Dermis microvascular lymphatic vessel endothelial cell (primary cell): ENCODE measurements at regions not wholly inside any gene's neighbourhood (a gene's known extent, or its start where the extent isn't known, plus 50 kb on each side); places are given as distances from the start of the nearest gene placed in this dataset.
A peak's percentile ranks its signal among the peaks of the same experiment; 100 is the strongest.

ENCODE experiments used
- DNase-seq, 2 donors: peaks; one replicate each; pipeline versions ENCODE4 v3.0.0 to v3.0.0-alpha.2; 2010; ENCODE audit warnings: low read depth in 2 of 2

DNA sequence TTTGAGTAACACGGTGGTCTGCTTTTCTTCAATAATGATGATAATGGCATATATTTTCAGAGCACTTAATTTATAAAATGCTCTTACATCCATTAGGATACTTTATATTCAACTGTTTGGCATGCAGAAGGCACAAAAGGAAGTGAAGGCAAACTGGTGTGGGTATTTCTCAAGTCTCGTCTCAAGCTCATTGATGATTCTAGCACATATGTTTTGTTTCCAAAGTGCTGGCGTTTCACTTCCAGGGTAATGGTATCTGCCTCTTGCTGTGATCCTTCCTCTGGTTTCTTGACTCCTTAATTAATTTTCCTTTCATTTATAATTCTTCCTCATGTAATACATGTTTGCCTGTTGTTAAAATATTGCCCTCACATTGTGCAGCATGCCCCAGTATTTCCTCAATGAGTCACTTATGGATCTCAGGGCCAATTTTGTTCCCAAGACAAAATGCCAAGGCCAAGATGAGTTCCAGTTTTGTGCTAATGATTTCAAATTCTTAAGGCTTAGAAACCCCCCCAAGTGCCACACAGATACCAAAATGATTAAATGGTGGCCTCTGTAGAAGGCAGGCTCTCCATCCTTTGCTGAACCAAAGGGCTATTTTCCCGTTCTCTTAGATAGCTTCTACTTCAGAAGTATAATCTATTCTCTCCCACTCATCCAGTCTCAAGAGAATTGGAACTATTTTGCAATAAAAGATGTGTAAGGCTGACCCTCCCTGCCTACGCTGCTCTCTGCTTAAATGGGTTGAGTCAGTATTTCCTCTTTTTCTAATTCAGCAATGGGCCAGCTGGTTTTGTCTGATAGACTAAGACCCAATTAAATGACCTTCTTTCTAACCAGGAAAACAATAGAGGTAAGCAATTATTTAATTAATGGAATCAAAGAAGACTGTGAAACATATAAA lies 171.2 kb downstream of the ZNF365 start:
- DNase-seq, result no peak

DNA sequence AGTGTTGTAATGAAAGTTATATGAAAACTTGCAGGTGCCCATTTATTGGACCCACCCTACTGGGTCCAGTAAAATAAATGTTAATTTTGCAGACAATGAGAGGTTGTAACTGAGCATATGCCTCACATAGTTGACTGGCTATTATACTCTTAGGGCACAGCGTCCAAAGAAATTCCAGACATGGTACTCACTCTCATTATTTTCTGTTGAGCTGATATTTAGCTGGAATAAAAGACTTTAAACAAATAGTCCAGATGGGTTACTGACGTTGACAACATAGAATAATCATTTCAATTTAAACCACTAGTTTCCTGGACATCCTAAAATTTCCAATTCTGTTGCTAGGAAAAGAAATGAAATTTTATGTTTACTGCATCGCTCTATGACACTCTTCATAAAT lies 174.5 kb downstream of the ZNF365 start:
- no peak for DNase-seq

DNA sequence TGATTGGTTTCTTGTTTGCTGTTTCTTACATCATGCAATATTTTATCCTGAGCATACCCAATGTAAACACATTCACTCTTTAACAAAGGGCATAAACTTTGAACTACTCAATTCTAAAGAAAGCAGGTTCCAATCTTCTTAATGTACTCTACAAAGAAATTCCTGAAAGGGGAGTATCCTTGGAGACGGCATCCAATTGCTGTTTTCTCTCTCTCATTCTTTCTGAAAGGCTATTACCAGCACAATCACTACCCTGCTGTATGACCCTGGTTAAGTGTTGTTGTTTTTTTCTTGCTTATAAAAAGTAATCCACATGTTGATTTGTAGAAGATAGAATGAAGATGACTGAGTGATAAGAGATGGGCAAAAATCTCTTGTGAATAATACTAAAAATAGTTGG lies 176.0 kb downstream of the ZNF365 start:
- no peak for DNase-seq

DNA sequence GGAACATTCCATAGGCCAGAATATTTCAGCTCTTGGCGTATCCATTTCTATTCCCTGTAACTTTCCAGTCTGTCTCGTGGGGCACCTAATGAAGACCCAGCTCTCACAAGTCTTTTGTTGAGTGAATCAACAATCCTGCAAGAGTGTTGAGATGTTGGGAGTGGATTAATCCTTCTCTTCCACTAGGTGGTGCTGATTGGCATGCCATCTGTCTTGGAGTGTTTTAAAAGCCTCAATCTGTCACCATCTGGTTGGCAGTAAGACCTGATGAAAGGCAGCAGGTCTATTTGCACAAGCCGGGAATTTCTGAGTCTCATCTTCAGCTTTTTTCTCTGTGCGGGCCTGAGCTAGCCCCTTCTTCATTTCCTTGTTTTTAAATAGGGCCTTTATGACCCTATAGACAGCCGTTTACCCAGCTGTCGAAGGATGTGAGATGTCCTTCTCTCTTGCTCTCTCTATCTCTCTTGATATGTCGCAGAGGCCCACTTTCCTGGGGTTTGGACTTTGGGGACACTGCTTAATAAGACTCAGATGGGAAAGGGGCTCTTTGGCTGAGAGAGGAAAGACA lies 180.5 kb downstream of the ZNF365 start:
- peak; percentile 18 to 47 for DNase-seq

DNA sequence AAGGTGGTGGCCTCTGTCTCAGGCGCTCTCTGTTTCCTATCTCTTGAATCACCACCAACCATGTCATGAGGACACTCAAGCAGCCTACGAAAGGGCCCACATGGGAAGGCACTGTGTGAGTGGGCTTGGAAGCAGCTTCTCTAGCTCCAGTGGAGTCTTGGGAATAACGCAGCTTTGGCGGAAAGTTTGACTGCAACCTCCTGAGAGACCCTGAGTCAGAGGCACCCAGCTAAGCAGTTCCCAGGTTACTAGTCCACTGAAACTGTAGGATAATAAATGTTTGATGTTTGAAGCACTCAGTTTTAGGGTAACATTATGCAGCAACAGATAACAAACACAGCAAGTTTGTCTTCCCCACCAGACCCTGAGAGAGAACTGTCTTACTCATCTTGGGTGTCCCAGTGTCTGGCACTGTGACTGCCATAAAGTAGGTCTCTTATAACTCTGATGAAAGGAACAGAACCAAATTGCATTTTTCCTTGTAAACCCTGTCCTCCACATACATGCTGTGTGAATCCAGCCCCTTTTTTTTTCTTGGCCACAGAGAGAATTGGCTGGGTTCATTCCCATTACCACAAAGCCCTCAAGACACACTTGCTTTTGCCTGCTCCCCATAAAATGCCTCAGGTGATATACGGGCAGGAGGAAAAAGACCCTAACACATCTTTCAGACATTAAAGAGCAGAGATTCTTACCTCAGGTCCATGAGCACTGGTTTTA lies 185.5 kb downstream of the ZNF365 start:
- no peak for DNase-seq

DNA sequence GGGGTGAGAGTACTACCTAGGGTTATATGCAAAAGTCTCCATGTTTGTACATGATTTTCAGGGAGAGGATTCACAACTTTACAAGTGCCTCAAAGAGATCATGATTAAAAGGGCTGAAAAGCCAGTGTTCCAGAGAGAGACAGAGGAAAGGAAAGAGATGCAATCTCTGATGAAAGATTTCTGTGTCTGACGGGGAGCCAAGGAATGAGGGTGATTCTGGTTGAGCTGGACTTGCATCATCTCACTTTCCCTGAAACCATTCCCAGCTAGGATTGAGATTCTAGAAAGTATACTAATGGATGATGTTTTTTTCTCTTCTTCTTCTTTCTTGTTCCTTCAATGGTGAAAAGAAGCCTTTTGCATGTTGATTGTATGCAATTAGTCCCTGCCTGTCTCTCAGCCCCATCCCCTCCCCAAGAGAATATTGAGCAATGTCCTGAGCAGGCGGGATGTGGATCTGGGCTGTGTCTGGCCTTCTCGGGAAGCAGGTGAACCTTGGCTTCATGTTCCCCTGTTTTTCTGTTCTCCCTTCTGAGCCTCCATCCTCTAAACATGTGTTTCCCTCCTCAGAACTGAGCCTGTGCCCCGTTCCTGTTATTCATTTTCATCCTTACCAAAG lies 186.1 kb downstream of the ZNF365 start:
- DNase-seq, result no peak

DNA sequence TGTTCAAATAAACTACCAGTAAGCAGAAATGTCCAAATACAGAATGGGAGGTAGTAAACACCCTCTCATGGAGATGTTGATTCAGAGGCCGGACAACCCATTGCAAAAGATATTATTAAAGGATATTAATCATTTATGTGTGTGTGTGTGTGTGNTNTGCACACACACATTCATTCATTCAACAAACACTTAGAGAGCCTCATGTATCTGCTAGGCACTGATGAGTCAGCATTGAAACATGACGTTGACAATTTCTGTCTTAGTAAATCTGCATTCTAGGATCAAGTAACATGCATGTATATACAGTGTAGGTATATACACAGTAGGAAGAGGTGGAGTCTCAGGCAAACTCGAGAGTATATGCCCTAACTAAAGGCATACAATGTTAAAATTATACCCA lies 187.0 kb downstream of the ZNF365 start:
- DNase-seq, result no peak

DNA sequence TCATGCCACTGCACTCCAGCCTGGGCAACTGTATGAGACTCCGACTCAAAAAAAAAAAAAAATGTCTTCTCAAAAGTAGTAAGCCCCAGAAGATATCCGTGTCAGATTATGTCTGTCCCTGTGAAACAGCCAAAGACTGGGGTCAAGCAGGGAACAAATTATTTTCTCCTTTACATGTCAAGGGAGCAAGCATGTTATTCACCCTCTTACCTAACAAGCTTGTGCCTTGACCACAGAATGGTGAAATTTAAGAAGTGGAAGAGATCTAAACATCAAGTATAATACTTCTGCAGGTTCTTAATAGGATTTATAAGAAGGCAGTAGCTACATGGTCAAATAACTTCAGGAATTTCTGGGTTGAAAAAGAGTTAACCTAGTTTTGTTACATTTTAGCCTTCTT lies 187.9 kb downstream of the ZNF365 start:
- DNase-seq, result no peak

DNA sequence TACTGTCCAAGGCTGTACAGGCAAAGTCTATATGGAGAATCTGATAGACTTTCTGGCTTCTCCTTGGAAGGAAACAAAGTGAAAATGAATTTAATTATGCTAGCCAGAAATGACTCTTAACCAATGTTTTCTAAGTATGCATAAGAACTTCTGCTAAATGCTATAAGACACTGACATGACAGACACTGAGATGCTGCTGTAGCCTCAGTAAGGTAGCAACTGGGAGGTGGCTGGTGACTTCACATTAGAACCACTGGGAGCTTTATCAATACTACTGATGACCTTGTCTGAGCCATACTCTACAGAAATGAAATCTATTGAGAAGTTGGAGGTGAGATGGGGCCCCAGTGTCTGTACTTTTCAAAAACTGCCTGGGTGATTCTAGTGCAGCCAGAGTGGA lies 188.6 kb downstream of the ZNF365 start:
- no peak for DNase-seq

DNA sequence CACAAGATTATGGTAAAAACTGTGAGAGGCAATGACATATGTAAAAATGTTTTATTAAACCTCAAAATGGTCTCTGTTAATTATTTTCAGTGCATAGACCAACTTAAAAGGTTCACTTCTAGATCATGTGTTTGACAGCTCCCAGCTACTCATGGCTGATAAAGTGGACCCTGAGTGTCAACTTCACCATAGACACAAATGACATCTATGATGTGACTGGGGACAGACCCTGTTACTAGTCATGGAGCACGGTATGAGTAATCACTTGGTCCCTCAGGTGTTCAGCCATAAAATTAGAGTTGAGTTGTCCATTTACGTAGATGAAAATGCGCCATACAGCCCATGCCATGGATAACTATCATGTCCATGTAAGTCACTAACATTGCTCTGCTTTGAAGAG lies 199.8 kb downstream of the ZNF365 start:
- no peak for DNase-seq

DNA sequence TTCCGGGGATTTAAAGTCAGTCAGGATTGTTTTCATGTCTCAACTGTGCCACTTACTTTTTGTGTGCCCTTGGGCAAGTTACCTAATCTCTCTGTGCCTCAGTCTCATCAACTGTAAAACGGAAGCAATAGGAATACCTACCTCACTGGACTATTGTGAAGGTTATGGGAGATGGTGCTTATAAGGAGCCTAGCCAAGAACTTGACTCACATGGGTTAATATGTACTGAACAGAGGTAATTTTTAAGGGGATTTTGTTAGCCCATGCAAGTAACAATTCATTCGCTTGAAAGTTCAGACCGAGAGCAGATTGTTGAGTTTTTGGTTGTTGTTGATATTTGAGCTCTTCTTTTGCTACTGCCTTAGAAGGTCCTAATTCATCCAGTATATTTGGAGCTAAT lies 202.9 kb downstream of the ZNF365 start:
- DNase-seq, result no peak

DNA sequence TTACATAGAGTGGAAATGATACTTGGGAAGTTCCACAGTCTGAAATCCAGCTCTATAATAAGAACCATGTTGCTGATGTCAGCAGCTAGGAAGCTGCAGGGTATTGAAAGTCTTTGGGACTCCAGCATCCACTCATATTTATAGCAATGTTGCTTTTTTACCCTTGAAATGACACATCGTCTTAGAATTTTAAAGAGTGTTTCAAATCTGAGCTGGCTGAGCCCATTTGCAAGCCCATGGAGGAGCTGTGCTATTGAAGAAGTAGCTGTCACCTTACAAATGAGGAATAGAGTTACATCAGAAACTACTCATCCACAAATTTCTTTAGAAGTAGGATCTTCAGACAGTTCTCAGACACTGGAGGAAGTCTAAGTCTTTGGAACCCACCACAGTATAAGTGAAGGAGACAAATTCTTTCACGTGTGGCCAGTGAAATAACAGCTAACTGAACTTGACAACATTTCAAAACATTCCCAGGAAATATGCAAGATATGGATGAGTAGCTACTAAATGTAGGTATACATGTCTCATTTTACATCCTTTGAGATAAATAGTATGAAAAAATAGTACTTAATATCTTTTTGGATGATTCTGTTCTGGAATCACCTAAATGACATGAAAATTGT lies 203.6 kb downstream of the ZNF365 start:
- no peak for DNase-seq

DNA sequence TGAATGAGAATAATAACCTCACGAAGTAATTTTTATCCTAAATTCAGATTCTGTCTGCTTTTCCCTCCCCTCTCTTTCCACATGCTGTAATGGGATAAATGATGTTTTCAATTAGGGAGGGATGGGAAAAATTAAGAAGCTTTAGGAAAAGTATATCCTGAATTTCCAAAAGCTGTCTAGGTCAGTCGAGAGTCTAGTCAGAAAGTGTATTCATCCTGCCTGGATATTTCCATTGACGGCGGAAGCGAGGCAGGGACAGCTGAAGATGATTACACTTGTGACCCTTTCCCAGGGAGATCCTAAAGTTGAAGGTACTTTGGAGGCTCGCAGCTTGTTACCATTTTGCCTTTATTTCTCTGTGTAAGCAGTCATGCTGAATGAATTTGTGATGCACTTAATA lies 204.1 kb downstream of the ZNF365 start:
- no peak for DNase-seq

DNA sequence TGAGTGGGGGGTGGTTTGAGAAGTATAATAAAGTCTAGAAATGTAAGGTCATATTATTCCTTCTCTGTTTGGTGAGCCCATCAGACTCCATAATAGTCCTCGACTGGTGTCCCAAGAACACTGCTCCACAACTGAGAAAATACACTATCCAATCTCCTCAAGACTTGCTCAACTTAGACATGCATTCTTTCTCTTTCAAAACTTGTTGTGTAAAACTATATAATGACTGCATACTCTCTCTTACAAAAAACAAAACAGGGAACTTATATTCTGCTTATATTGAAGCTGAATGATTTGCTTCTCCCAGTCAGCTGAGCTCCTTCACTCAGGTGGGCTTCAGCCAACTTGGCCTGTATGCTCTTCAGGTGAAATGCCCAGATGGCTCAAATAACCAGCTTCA lies 204.7 kb downstream of the ZNF365 start:
- DNase-seq, result no peak

DNA sequence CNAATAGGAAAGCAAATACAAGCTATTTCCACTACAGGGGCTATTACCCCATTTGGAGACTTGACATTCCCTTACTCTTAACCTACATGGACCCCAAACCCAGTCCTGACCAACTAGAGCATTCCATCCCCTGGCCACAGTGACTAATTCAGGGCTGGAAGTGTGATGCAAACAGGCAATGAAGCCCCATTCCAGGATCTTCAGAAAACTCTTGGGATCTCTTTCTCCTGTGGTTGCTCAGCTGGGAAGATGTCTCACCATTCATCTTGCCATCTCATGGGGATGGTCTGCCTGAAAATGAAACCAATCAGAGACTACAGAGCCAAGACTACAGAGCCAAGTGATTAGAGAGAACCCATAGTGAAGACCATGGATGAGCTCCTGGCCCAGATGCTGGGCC lies 206.2 kb downstream of the ZNF365 start:
- no peak for DNase-seq

DNA sequence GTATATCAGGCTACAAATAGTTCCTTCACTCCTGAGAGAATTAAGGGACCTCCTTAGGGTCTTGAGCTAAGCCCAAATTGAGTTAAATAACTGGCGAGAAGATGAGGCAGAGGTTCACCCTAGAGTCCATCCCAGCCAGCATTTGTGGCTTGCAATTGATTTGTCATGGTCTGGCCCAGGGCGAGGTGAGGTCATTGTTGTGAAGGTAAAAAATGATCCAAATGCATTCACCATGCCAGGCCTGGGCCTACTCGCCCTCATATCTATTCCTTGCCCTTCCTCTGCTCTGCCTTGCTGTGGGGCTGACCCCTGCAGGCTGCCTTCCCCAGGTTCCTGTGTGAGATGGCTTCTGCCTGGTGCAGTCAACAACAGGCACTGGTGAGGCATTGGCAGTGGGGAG lies 207.2 kb downstream of the ZNF365 start:
- DNase-seq, result no peak

DNA sequence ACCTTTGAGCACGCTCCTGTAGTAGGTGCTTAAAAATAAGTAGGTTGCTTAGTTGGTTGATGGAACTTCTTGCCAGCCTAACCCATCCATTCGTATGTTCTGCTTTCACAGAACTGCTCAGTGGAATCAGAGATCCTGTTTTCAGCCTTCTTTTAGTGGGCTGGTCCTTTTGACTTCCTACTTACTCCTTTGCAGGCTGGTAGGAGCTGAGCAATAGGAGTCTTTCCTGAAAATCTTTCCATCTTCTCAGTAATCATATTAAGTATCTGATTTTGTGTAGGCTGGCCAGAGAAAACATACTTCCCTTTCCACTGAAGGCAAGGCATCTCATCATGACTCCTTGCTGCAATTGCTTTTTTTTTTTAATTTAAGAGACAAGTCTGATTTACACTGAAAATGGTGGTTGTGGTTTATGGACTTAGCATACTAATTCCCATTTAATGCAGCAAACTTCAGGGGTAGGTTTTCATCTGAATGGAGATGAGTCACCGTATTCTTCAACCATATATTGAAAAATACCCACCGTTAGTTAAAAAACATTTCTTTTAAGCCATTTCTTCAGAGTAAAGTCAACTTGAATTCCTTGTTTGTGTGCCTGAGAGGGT lies 208.0 kb downstream of the ZNF365 start:
- no peak for DNase-seq

DNA sequence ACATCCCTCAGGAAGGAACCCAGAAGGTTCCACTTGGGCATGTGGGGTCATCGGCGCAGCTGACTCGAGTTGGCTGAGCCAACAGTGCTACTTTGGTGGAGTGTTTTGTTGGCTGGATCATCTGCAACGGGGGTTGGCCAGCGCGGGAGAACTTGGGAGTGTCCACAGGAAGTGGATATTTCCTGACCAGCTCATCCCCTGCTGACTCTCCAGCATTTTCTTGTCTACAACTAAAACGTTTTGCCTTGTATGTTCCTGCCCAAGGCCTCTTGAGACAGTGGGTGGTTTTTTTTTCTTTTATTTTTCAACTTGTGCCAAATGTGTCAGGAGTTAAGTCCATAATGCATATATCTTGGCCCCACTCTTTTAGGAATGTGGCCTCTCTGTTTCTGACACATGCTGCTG lies 208.6 kb downstream of the ZNF365 start:
- peak; percentile 31 to 67 for DNase-seq

DNA sequence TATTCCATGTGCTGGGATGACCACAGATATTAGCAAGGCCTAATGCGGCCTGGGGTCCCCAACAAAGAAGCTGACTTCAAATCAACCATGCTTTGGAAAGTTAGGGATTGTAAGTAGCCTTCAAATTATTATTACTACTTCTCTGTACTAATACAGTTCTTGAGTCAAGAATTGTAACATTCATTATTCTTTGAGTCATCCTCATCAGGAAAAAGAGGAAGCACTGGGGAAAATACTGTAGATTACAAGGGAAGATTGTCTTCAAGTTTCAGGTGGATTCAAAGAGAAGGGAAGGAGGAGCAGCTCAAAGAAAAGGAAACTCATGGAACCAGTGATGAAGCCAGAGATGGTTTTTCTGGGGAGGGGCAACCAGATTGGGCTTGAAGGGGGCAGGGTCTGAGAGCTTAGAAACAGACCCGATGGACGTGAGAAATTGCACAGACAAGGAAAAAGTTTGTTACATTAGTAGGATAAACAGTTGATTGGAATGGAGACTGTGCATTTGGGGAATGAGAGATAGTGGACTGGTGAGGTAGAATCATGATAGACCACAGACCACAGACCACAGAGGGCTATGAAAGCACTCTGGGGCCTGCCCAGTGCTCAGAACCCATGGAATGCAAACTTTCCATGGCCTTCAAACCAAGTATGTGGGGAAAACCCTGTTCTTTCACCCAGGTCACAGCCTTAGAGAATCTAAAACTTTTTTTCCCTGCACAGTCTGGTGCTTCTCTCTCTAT lies 209.9 kb downstream of the ZNF365 start:
- no peak for DNase-seq

DNA sequence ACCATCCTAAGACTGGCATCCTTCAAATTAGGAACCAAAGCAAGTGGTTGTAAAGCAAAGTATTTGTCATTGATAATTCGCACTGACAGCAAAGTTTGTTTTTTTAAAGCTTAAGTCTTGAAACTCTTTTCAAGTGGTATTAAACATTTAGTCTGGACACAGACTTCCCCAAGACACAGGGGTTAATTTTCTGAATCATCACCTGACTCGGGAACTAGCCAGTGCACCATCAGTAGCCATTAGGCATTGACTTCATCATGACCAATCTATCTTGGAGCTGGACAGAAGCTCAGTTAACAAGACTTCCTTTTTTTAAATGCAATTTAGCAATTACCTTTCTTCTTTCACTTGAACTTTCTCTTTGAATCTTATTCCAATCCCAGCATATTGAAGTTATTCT lies 210.6 kb downstream of the ZNF365 start:
- no peak for DNase-seq
